HEK293 (cell line): ENCODE measurements at regions not wholly inside any gene's neighbourhood (a gene's known extent, or its start where the extent isn't known, plus 50 kb on each side); places are given as distances from the start of the nearest gene placed in this dataset.

Experiments
- CTCF ChIA-PET: fragments of 350-600 bp; formaldehyde crosslinking; extraction: SDS; loops from one replicate; lab custom pipeline; 2021; ENCODE audit warnings: antibody characterized with exemption; lab: Yijun Ruan, JAX
- POLR2A ChIA-PET: fragments of 300-600 bp; formaldehyde crosslinking; extraction: SDS; loops from one replicate; lab custom pipeline; 2020; ENCODE audit warnings: antibody characterized with exemption, inconsistent platforms; lab: Yijun Ruan, JAX
- H3K27ac ChIP-seq: fragments of 200-500 bp; sonication (Bioruptor generic); 2 replicates; pipeline ENCODE4 v1.5.1; 2014; ENCODE audit warnings: low read depth, low read length, control low read depth, inconsistent platforms; ENCODE audit errors: extremely low read depth
- H3K36me3 ChIP-seq, 2 experiments: fragments of 200-500 bp in 1 of 2; sonication (Bioruptor generic) in 1 of 2; 1 replicate in 1 of 2; 2 replicates in 1 of 2; pipeline ENCODE4 v1.5.1; 2014 to 2017; ENCODE audit warnings: inconsistent platforms in 2 of 2, low read length in 2 of 2; ENCODE audit not compliant: control insufficient read depth in 2 of 2, insufficient read depth in 1 of 2
- H3K4me1 ChIP-seq: fragments of 200-500 bp; sonication (Bioruptor generic); 2 replicates; pipeline ENCODE4 v1.5.1; 2014; ENCODE audit warnings: mild to moderate bottlenecking, low read length, inconsistent platforms; ENCODE audit not compliant: control insufficient read depth, insufficient read depth
- H3K4me3 ChIP-seq: 2 replicates; pipeline ENCODE4 v1.5.1; 2011; ENCODE audit warnings: low read depth, mild to moderate bottlenecking, control low read depth, low read length, moderate library complexity
- H3K9me3 ChIP-seq: fragments of 200-500 bp; sonication (Bioruptor generic); 2 replicates; pipeline ENCODE4 v1.5.1; 2014; ENCODE audit warnings: low read depth, low read length, inconsistent platforms; ENCODE audit not compliant: control insufficient read depth, insufficient read depth
- EGR2 ChIP-seq: fragments of 450-650 bp; formaldehyde crosslinking; IDR thresholded peaks from 2 replicates; pipeline ENCODE4 v1.5.1; 2016; ENCODE audit warnings: low read depth, missing biosample characterization, missing genetic modification characterization
- HOXD13 ChIP-seq: sonication (generic); formaldehyde crosslinking; IDR thresholded peaks from 2 replicates; pipeline ENCODE4 v1.8.0; 2022; ENCODE audit warnings: missing genetic modification reagents, borderline replicate concordance
- IKZF3 ChIP-seq: fragments of 450-650 bp; IDR thresholded peaks from 2 replicates; pipeline ENCODE4 v1.5.0; 2018; ENCODE audit warnings: missing biosample characterization, mild to moderate bottlenecking, missing genetic modification characterization, moderate library complexity
- MZF1 ChIP-seq: fragments of 450-650 bp; formaldehyde crosslinking; IDR thresholded peaks from 2 replicates; pipeline ENCODE4 v1.5.1; 2017; ENCODE audit warnings: missing biosample characterization, missing genetic modification characterization, borderline replicate concordance
- PBX3 ChIP-seq: sonication (generic); formaldehyde crosslinking; IDR thresholded peaks from 2 replicates; pipeline ENCODE4 v1.8.1; 2022; ENCODE audit warnings: mild to moderate bottlenecking, moderate library complexity, missing genetic modification reagents
- RBAK ChIP-seq: fragments of 450-650 bp; formaldehyde crosslinking; IDR thresholded peaks from 2 replicates; pipeline ENCODE4 v1.5.1; 2016; ENCODE audit warnings: missing biosample characterization, missing genetic modification characterization
- ZFP37 ChIP-seq: fragments of 450-650 bp; formaldehyde crosslinking; IDR thresholded peaks from 2 replicates; pipeline ENCODE4 v1.5.1; 2016; ENCODE audit warnings: missing biosample characterization, missing genetic modification characterization
- ZNF10 ChIP-seq: fragments of 450-650 bp; formaldehyde crosslinking; IDR thresholded peaks from 2 replicates; pipeline ENCODE4 v1.5.1; 2017; ENCODE audit warnings: missing biosample characterization, missing genetic modification characterization
- ZNF133 ChIP-seq: fragments of 450-650 bp; formaldehyde crosslinking; IDR thresholded peaks from 2 replicates; pipeline ENCODE4 v1.5.1; 2016; ENCODE audit warnings: missing biosample characterization, missing genetic modification characterization
- ZNF24 ChIP-seq: fragments of 450-650 bp; formaldehyde crosslinking; IDR thresholded peaks from 2 replicates; pipeline ENCODE4 v1.5.1; 2016; ENCODE audit warnings: missing biosample characterization, missing genetic modification characterization
- ZNF335 ChIP-seq: fragments of 450-650 bp; formaldehyde crosslinking; conservative IDR thresholded peaks from 2 replicates; pipeline ENCODE4 v1.5.1; 2016; ENCODE audit warnings: missing biosample characterization, missing genetic modification characterization
- ZNF366 ChIP-seq: fragments of 450-650 bp; formaldehyde crosslinking; conservative IDR thresholded peaks from 2 replicates; pipeline ENCODE4 v1.5.1; 2016; ENCODE audit warnings: missing biosample characterization, missing genetic modification characterization
- ZNF37A ChIP-seq: fragments of 450-650 bp; IDR thresholded peaks from 2 replicates; pipeline ENCODE4 v1.5.1; 2018; ENCODE audit warnings: missing biosample characterization, missing genetic modification characterization
- ZNF501 ChIP-seq: fragments of 450-650 bp; formaldehyde crosslinking; IDR thresholded peaks from 2 replicates; pipeline ENCODE4 v1.5.1; 2016; ENCODE audit warnings: missing biosample characterization, missing genetic modification characterization
- ZNF518A ChIP-seq: fragments of 450-650 bp; formaldehyde crosslinking; conservative IDR thresholded peaks from 2 replicates; pipeline ENCODE4 v1.5.1; 2016; ENCODE audit warnings: low read depth, missing biosample characterization, missing genetic modification characterization
- ZNF558 ChIP-seq: fragments of 450-650 bp; formaldehyde crosslinking; IDR thresholded peaks from 2 replicates; pipeline ENCODE4 v1.5.1; 2016; ENCODE audit warnings: missing biosample characterization, missing genetic modification characterization
- ZNF645 ChIP-seq: fragments of 450-650 bp; formaldehyde crosslinking; IDR thresholded peaks from 2 replicates; pipeline ENCODE4; 2016; ENCODE audit warnings: missing biosample characterization, missing genetic modification characterization
- ZNF776 ChIP-seq: fragments of 450-650 bp; formaldehyde crosslinking; IDR thresholded peaks from 2 replicates; pipeline ENCODE4 v1.5.0; 2017; ENCODE audit warnings: missing biosample characterization, missing genetic modification characterization, borderline replicate concordance
- ZSCAN30 ChIP-seq: fragments of 450-650 bp; IDR thresholded peaks from 2 replicates; pipeline ENCODE4 v1.5.1; 2018; ENCODE audit warnings: missing biosample characterization, mild to moderate bottlenecking, missing genetic modification characterization, moderate library complexity
- ZSCAN5A ChIP-seq: fragments of 450-650 bp; formaldehyde crosslinking; IDR thresholded peaks from 2 replicates; pipeline ENCODE4 v1.5.1; 2016; ENCODE audit warnings: missing biosample characterization, missing genetic modification characterization
- TF ChIP-seq, protein P1 (sequence below): fragments of 450-650 bp; formaldehyde crosslinking; IDR thresholded peaks from 2 replicates; pipeline ENCODE4 v1.5.1; 2017; ENCODE audit warnings: missing biosample characterization, missing genetic modification characterization
- TF ChIP-seq, protein P2 (sequence below): fragments of 450-650 bp; formaldehyde crosslinking; IDR thresholded peaks from 2 replicates; pipeline ENCODE4 v1.5.1; 2016; ENCODE audit warnings: missing biosample characterization, missing genetic modification characterization
- TF ChIP-seq, protein P3 (sequence below): fragments of 450-650 bp; formaldehyde crosslinking; IDR thresholded peaks from 2 replicates; pipeline ENCODE4 v1.5.1; 2016; ENCODE audit warnings: missing biosample characterization, missing genetic modification characterization, low read depth

DNA sequence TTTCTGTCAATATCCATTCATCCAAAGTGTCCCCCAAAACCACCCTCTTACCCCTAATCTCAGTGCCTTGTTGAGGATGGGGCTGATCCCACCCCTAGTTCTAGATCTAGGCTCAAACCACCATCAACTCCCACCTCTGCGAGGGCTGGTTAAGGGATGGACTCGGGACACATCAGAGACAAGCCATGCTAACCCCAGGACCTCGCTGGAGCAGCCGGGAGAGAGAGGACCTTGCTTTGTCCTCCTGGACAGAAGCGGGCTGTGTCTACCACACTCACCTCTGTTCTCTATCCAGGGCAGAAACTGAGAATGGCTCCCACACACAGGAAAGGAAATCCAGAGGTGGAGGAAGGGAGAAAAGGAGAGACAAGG, 90.8 kb upstream of the UQCRFS1 start (continued):
- TF ChIP-seq ZNF518A (tag by site-specific recombination) (no peak), ZNF37A (tag by site-specific recombination) (no peak), ZSCAN5A (tag by site-specific recombination) (no peak), ZNF501 (tag by site-specific recombination) (no peak), ZSCAN30 (tag by site-specific recombination) (no peak), EGR2 (tag by site-specific recombination) (no peak)
- TF ChIP-seq, all 188 proteins: peak for 0

GRCh38 chr19:29305268-29305667, 92.3 kb upstream of the UQCRFS1 start:
- CTCF ChIA-PET: no interaction called here
- TF ChIP-seq, protein P1, sequence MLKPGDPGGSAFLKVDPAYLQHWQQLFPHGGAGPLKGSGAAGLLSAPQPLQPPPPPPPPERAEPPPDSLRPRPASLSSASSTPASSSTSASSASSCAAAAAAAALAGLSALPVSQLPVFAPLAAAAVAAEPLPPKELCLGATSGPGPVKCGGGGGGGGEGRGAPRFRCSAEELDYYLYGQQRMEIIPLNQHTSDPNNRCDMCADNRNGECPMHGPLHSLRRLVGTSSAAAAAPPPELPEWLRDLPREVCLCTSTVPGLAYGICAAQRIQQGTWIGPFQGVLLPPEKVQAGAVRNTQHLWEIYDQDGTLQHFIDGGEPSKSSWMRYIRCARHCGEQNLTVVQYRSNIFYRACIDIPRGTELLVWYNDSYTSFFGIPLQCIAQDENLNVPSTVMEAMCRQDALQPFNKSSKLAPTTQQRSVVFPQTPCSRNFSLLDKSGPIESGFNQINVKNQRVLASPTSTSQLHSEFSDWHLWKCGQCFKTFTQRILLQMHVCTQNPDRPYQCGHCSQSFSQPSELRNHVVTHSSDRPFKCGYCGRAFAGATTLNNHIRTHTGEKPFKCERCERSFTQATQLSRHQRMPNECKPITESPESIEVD (tag by site-specific recombination): no peak
- peak; percentile 72; the same call in 1 of the 2 replicates for TF ChIP-seq ZNF776
- TF ChIP-seq MZF1 (tag by site-specific recombination): no peak
- TF ChIP-seq RBAK (tag by site-specific recombination): no peak
- no peak for TF ChIP-seq IKZF3 (tag by site-specific recombination)
- no peak for TF ChIP-seq HOXD13
- no peak for TF ChIP-seq ZNF133 (tag by site-specific recombination)
- no peak for TF ChIP-seq ZFP37 (tag by site-specific recombination)
- no peak for TF ChIP-seq EGR2 (tag by site-specific recombination)
- no peak for TF ChIP-seq ZNF335 (tag by site-specific recombination)
- TF ChIP-seq, protein P2, sequence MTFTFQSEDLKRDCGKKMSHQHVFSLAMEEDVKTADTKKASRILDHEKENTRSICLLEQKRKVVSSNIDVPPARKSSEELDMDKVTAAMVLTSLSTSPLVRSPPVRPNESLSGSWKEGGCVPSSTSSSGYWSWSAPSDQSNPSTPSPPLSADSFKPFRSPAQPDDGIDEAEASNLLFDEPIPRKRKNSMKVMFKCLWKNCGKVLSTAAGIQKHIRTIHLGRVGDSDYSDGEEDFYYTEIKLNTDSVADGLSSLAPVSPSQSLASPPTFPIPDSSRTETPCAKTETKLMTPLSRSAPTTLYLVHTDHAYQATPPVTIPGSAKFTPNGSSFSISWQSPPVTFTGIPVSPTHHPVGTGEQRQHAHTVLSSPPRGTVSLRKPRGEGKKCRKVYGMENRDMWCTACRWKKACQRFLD (tag by site-specific recombination): 0 out of 2 replicates have a peak, but pooled peaks have one; percentile 34
- no peak for TF ChIP-seq ZNF645
- TF ChIP-seq ZNF10 (tag by site-specific recombination): no peak
- TF ChIP-seq ZNF558: no peak
- no peak for TF ChIP-seq PBX3 (CRISPR knock-in tag)
- TF ChIP-seq ZNF366: peak; percentile 84
- TF ChIP-seq ZNF24 (tag by site-specific recombination): no peak
- TF ChIP-seq, protein P3, sequence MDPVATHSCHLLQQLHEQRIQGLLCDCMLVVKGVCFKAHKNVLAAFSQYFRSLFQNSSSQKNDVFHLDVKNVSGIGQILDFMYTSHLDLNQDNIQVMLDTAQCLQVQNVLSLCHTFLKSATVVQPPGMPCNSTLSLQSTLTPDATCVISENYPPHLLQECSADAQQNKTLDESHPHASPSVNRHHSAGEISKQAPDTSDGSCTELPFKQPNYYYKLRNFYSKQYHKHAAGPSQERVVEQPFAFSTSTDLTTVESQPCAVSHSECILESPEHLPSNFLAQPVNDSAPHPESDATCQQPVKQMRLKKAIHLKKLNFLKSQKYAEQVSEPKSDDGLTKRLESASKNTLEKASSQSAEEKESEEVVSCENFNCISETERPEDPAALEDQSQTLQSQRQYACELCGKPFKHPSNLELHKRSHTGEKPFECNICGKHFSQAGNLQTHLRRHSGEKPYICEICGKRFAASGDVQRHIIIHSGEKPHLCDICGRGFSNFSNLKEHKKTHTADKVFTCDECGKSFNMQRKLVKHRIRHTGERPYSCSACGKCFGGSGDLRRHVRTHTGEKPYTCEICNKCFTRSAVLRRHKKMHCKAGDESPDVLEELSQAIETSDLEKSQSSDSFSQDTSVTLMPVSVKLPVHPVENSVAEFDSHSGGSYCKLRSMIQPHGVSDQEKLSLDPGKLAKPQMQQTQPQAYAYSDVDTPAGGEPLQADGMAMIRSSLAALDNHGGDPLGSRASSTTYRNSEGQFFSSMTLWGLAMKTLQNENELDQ (tag by site-specific recombination): no peak

More at GRCh38 chr19:29305268-29305667, 92.3 kb upstream of the UQCRFS1 start:
- Histone ChIP-seq H3K9me3 (no peaks in the 10 kb centered on the region; the same call in 1 of the 2 replicates), H3K36me3 (no peaks in the 10 kb centered on the region), H3K4me3 (no peak overlapping the region), H3K4me1 (peaks cover 2% of the 10 kb centered on the region; the same call in 1 of the 2 replicates), H3K27ac (no peak overlapping the region)
- POLR2A ChIA-PET: no interaction called here
